ENCODE measurements at regions not wholly inside any gene's neighbourhood (a gene's known extent, or its start where the extent isn't known, plus 50 kb on each side); places are given as distances from the start of the nearest gene placed in this dataset.

DNA sequence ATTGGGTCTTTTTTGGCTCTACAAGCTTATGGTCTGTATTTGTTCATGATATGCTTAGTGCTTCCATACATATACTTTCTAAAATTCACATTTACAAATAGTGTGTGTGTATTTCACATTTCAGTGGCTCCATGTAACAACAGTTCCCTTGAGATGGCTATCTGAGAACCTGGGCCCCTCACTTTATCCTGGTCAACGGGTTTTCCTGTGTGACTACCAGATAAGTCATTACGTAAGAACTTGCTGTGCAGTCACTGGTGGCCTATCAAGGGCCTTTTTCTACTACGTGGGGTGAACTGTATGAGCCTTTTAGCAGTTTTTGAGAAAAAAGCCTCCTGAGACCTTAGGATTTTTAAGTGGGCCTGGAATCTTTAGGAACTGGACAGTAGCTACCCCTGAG lies 454.1 kb downstream of the PCNX1 start:
- no peak overlapping the region for H3K4me3 ChIP-seq
- peaks cover 0 to 96% (median 64%) of the 10 kb centered on the region in 4 donors for H3K4me1 ChIP-seq
- no peaks in the 10 kb centered on the region for H3K9me3 ChIP-seq
- 74 to 86% methylated on average over 3 of the region's 3 CpGs for WGBS, 2 donors
- DNase-seq, result no peak
- intact Hi-C loops (cut with DNase I), result no loop called here
- TF ChIP-seq POLR2AphosphoS5 (IDR thresholded peaks at IDR 0.05) (no peak), CTCF (IDR thresholded peaks at IDR 0.05) (no peak), EP300 (IDR thresholded peaks at IDR 0.05) (no peak), POLR2A (IDR thresholded peaks at IDR 0.05) (no peak)
- H3K27me3 ChIP-seq, result no peaks in the 10 kb centered on the region
- H3K36me3 ChIP-seq, result no peaks in the 10 kb centered on the region
- H3K27ac ChIP-seq, result peak overlapping the region in 3 of 4 donors; percentile 11 to 80 (median 79)

DNA sequence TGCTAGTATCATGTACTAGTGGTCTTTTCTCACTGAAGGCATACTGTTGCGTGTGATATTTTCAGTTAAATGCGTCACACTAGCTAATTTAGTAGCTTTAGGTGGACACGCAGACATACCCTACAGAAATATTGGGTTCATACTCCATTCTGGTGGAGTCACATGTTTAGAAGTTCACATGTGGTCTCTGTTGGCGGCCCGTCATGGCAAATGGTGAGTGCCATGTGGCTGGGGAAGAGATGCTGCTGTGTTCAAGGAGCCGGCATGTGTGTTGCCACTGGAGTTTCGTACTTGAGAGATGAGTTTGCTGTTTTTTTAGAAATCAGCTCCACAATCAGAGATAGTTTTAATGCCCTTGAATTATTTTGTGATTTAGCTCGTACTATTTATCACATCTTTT lies 454.6 kb downstream of the PCNX1 start:
- peak overlapping the region in 3 of 4 donors; percentile 11 to 80 (median 79) for H3K27ac ChIP-seq
- H3K27me3 ChIP-seq, result no peaks in the 10 kb centered on the region
- no peaks in the 10 kb centered on the region for H3K36me3 ChIP-seq
- no peak overlapping the region for H3K4me3 ChIP-seq
- no peak for DNase-seq
- no peak for TF ChIP-seq POLR2A (IDR thresholded peaks at IDR 0.05)
- no peak for TF ChIP-seq CTCF (IDR thresholded peaks at IDR 0.05)
- no peak for TF ChIP-seq POLR2AphosphoS5 (IDR thresholded peaks at IDR 0.05)
- TF ChIP-seq EP300 (IDR thresholded peaks at IDR 0.05), result no peak
- H3K4me1 ChIP-seq, result peaks cover 0 to 90% (median 58%) of the 10 kb centered on the region in 4 donors
- no peaks in the 10 kb centered on the region for H3K9me3 ChIP-seq
- intact Hi-C loops (cut with DNase I), result no loop called here
- 97 to 98% methylated on average over 8 of the region's 8 CpGs for WGBS, 2 donors

DNA sequence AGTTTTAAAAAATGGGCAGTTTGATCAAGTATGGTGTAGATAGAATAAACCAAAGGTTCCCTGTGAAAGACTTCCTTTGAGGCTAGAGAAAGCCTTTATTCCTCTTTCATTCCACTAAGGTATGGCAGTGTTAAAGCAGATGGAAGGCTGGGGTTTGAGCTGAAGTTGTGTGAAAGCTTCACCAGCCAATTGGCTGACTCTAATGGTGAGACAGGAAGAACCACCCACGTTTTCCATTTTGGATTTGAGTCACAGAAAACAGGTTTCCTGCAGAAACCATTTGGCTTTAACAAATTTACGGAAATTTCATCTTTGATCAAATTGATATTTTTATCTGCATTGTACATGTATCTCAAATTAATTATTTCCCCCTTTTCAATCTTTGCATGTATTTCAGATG lies 455.0 kb downstream of the PCNX1 start:
- peaks cover 0 to 86% (median 54%) of the 10 kb centered on the region in 4 donors for H3K4me1 ChIP-seq
- peak overlapping the region in 2 of 4 donors; percentile 79 to 80 for H3K27ac ChIP-seq

DNA sequence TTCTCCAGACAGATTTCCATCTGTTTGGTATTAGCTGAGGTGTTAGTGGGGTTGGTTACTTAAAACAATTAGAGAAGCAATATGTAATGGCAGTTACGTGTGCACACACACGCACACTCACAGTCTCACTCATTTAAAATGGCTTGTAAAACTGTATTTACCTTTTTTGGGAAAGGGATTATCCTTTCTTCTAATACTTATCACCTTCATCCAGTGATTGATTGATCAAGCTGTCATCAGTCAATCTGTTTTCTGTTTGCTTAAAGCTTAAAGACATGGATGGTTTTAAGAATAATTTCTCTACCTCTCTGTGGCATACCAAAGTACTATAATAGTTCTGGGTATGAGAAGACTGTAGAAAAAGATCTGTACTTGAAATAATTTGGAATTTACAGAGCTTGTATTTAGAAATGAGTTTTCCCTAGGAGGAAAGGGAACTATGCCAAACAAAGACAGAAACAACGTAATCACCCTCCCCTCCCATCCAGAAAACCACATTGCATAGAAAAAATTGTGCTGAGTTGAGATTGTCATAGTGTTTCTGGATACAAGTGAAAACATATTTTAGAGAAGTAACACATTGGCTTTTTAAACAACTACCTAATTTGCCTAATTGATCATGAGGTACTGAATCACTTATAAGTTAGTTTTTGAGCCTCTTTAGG lies 455.8 kb downstream of the PCNX1 start:
- intact Hi-C loops (cut with DNase I), result no loop called here

More for the DNA sequence above, 455.0 kb downstream of the PCNX1 start:
- no peak for DNase-seq
- no peaks in the 10 kb centered on the region for H3K27me3 ChIP-seq
- H3K36me3 ChIP-seq, result no peaks in the 10 kb centered on the region
- no peak for TF ChIP-seq CTCF (IDR thresholded peaks at IDR 0.05)
- no peak for TF ChIP-seq POLR2AphosphoS5 (IDR thresholded peaks at IDR 0.05)
- no peak for TF ChIP-seq POLR2A (IDR thresholded peaks at IDR 0.05)
- TF ChIP-seq EP300 (IDR thresholded peaks at IDR 0.05), result no peak
- no peak overlapping the region for H3K4me3 ChIP-seq
- intact Hi-C loops (cut with DNase I), result no loop called here
- 80 to 81% methylated on average over 2 of the region's 2 CpGs for WGBS, 2 donors
- no peaks in the 10 kb centered on the region for H3K9me3 ChIP-seq

More for the DNA sequence above, 455.8 kb downstream of the PCNX1 start:
- no peak overlapping the region for H3K4me3 ChIP-seq
- H3K27ac ChIP-seq, result peak overlapping the region; percentile 65 to 80 (median 74)
- no peaks in the 10 kb centered on the region for H3K9me3 ChIP-seq
- H3K27me3 ChIP-seq, result no peaks in the 10 kb centered on the region
- DNase-seq, result no peak
- H3K36me3 ChIP-seq, result no peaks in the 10 kb centered on the region
- peaks cover 0 to 78% (median 46%) of the 10 kb centered on the region in 4 donors for H3K4me1 ChIP-seq
- TF ChIP-seq POLR2AphosphoS5 (IDR thresholded peaks at IDR 0.05) (no peak), CTCF (IDR thresholded peaks at IDR 0.05) (no peak), EP300 (IDR thresholded peaks at IDR 0.05) (no peak), POLR2A (IDR thresholded peaks at IDR 0.05) (no peak)
- 59 to 71% methylated on average over 3 of the region's 3 CpGs for WGBS, 2 donors

All from sigmoid colon (tissue), 6 donors.